ENCODE measurements at regions not wholly inside any gene's neighbourhood (a gene's known extent, or its start where the extent isn't known, plus 50 kb on each side); places are given as distances from the start of the nearest gene placed in this dataset.

GRCh38 chr11:26847977-26848376 is 126.1 kb upstream of the SLC5A12 start:
- intact Hi-C loops (cut with DNase I) = no loop called here
- DNase-seq (no peak), FAIRE-seq (no peak)
- TF ChIP-seq CTCF (IDR thresholded peaks at IDR 0.05; ENCODE audit: borderline replicate concordance, extremely low read depth, insufficient read depth) = no peak
- peaks cover 0 to 13% (median 5%) of the 10 kb centered on the region in 3 donors for H3K4me1 ChIP-seq (ENCODE audit: control insufficient read depth in 2 of 3, insufficient read depth in 2 of 3, low read depth in 1 of 3, low read length in 3 of 3)
- H3K4me3 ChIP-seq (ENCODE audit: low read length in 3 of 3) = no peak overlapping the region
- peak overlapping the region in 1 of 2 donors; percentile 45 for H3K27ac ChIP-seq (ENCODE audit: low read depth in 2 of 2, low read length in 2 of 2)
- no peaks in the 10 kb centered on the region for H3K9me3 ChIP-seq (ENCODE audit: control insufficient read depth in 2 of 3, insufficient read depth in 1 of 3, low read length in 3 of 3)
- no peaks in the 10 kb centered on the region for H3K36me3 ChIP-seq (ENCODE audit: control insufficient read depth in 2 of 3, insufficient read depth in 3 of 3, low read length in 3 of 3)
- H3K27me3 ChIP-seq (ENCODE audit: control insufficient read depth, insufficient read depth, low read length) = no peaks in the 10 kb centered on the region
- H3K9ac ChIP-seq (ENCODE audit: low read length in 3 of 3) = no peak overlapping the region

DNA sequence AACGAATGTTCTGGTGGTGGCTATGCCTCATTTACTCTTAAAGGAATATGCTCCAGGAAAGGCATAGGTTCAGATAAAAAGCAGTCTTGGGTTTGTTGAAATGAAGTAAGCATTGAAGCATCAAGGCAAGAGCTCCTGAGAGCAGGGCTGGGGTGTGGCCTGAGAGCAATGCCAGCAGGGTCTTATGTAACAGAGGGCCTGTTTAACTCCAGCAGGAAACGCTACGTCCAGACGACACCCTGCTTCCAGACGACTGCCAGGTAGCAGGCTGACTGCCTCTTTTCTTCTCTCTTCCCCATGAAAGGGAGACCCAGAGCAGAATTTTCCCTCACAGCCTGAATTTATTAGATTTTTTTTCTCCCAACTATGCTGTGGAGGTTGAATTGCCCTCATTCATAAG is 127.2 kb upstream of the SLC5A12 start:
- H3K27me3 ChIP-seq (ENCODE audit: control insufficient read depth, insufficient read depth, low read length) = no peaks in the 10 kb centered on the region

DNA sequence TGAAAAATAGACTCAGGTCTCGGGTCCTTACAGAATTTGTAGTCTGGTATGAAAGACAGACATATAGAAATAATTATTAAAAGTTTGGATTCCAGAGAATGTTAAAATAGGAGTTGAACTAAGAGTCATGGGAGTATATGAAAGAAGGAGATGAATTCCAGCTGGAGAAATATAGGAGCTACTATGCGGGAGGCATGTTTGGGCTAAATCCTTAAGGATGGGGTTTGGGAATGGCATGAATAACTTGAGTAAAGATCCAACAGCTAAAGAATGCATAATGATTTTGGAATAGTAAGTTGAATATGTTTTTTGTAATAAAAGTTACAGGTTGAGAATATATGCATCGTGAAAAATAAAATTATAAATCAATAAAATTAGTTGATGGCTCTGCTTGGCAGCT is 129.4 kb upstream of the SLC5A12 start:
- peaks cover 0 to 13% (median 5%) of the 10 kb centered on the region in 3 donors for H3K4me1 ChIP-seq (ENCODE audit: control insufficient read depth in 2 of 3, insufficient read depth in 2 of 3, low read depth in 1 of 3, low read length in 3 of 3)
- H3K9me3 ChIP-seq (ENCODE audit: control insufficient read depth in 2 of 3, insufficient read depth in 1 of 3, low read length in 3 of 3) = no peaks in the 10 kb centered on the region
- H3K27me3 ChIP-seq (ENCODE audit: control insufficient read depth, insufficient read depth, low read length) = no peaks in the 10 kb centered on the region
- H3K9ac ChIP-seq (ENCODE audit: low read length in 3 of 3) = no peak overlapping the region
- no peaks in the 10 kb centered on the region for H3K36me3 ChIP-seq (ENCODE audit: control insufficient read depth in 2 of 3, insufficient read depth in 3 of 3, low read length in 3 of 3)
- intact Hi-C loops (cut with DNase I) = no loop called here
- no peak for TF ChIP-seq CTCF (IDR thresholded peaks at IDR 0.05; ENCODE audit: borderline replicate concordance, extremely low read depth, insufficient read depth)
- H3K4me3 ChIP-seq (ENCODE audit: low read length in 3 of 3) = no peak overlapping the region
- DNase-seq = no peak
- no peak overlapping the region for H3K27ac ChIP-seq (ENCODE audit: low read depth in 2 of 2, low read length in 2 of 2)
- FAIRE-seq = no peak

More for the DNA sequence above, 127.2 kb upstream of the SLC5A12 start:
- Histone ChIP-seq H3K4me3 (ENCODE audit: low read length in 3 of 3) (peak overlapping the region in 1 of 3 donors; percentile 19), H3K9ac (ENCODE audit: low read length in 3 of 3) (no peak overlapping the region), H3K36me3 (ENCODE audit: control insufficient read depth in 2 of 3, insufficient read depth in 3 of 3, low read length in 3 of 3) (no peaks in the 10 kb centered on the region), H3K9me3 (ENCODE audit: control insufficient read depth in 2 of 3, insufficient read depth in 1 of 3, low read length in 3 of 3) (no peaks in the 10 kb centered on the region), H3K4me1 (ENCODE audit: control insufficient read depth in 2 of 3, insufficient read depth in 2 of 3, low read depth in 1 of 3, low read length in 3 of 3) (peaks cover 0 to 13% (median 5%) of the 10 kb centered on the region in 3 donors), H3K27ac (ENCODE audit: low read depth in 2 of 2, low read length in 2 of 2) (no peak overlapping the region)
- TF ChIP-seq CTCF (IDR thresholded peaks at IDR 0.05; ENCODE audit: borderline replicate concordance, extremely low read depth, insufficient read depth) = no peak
- intact Hi-C loops (cut with DNase I) = no loop called here
- DNase-seq = peak in 2 of 5 donors; percentile 17 to 82
- FAIRE-seq = no peak

GRCh38 chr11:26851696-26852095 is 129.8 kb upstream of the SLC5A12 start:
- Histone ChIP-seq H3K36me3 (ENCODE audit: control insufficient read depth in 2 of 3, insufficient read depth in 3 of 3, low read length in 3 of 3) (no peaks in the 10 kb centered on the region), H3K4me3 (ENCODE audit: low read length in 3 of 3) (no peak overlapping the region), H3K9ac (ENCODE audit: low read length in 3 of 3) (no peak overlapping the region), H3K27me3 (ENCODE audit: control insufficient read depth, insufficient read depth, low read length) (no peaks in the 10 kb centered on the region), H3K27ac (ENCODE audit: low read depth in 2 of 2, low read length in 2 of 2) (no peak overlapping the region), H3K4me1 (ENCODE audit: control insufficient read depth in 2 of 3, insufficient read depth in 2 of 3, low read depth in 1 of 3, low read length in 3 of 3) (peaks cover 0 to 13% (median 5%) of the 10 kb centered on the region in 3 donors), H3K9me3 (ENCODE audit: control insufficient read depth in 2 of 3, insufficient read depth in 1 of 3, low read length in 3 of 3) (no peaks in the 10 kb centered on the region)
- FAIRE-seq (no peak), DNase-seq (no peak)
- intact Hi-C loops (cut with DNase I) = no loop called here
- TF ChIP-seq CTCF (IDR thresholded peaks at IDR 0.05; ENCODE audit: borderline replicate concordance, extremely low read depth, insufficient read depth) = no peak
